ENCODE measurements at regions not wholly inside any gene's neighbourhood (a gene's known extent, or its start where the extent isn't known, plus 50 kb on each side); places are given as distances from the start of the nearest gene placed in this dataset.

GRCh38 chr1:233482388-233482787 is 131.5 kb upstream of the KCNK1 start:
- ChIA-PET CTCF (interaction anchor here (0.7 to 8.0 kb wide), 2 partner anchors 43 to 400 kb away, joined by 3 to 50 read pairs; no protein-coding TSS in a partner anchor), POLR2A (interaction anchor here (0.7 to 1.2 kb wide), 3 partner anchors 38 to 225 kb away, joined by 3 to 5 read pairs (median 3); no protein-coding TSS in a partner anchor)
- intact Hi-C loops (cut with micrococcal nuclease), result no loop called here
- no TSS peak for BruUV-seq (replicated peaks)
- Mint-ChIP-seq H3K36me3 (ENCODE audit: insufficient read depth, unreplicated experiment) (no peaks in the 10 kb centered on the region), H3K9me3 (ENCODE audit: unreplicated experiment) (no peaks in the 10 kb centered on the region), H3K4me3 (ENCODE audit: unreplicated experiment) (no peak overlapping the region), H3K4me1 (ENCODE audit: insufficient read depth, unreplicated experiment) (peaks cover 20% of the 10 kb centered on the region), H3K27me3 (ENCODE audit: insufficient read depth, unreplicated experiment) (no peaks in the 10 kb centered on the region), H3K27ac (ENCODE audit: low read depth, unreplicated experiment) (no peak overlapping the region)
- no peak for TF ChIP-seq CTCF (IDR thresholded peaks at IDR 0.05; ENCODE audit: unreplicated experiment)
- no peak for DNase-seq (ENCODE audit: unreplicated experiment)

GRCh38 chr1:233485385-233485784 is 128.5 kb upstream of the KCNK1 start:
- no peak overlapping the region for H3K27ac Mint-ChIP-seq (ENCODE audit: low read depth, unreplicated experiment)
- peaks cover 2% of the 10 kb centered on the region for H3K27me3 Mint-ChIP-seq (ENCODE audit: insufficient read depth, unreplicated experiment)
- TF ChIP-seq CTCF (IDR thresholded peaks at IDR 0.05; ENCODE audit: unreplicated experiment), result no peak
- no peaks in the 10 kb centered on the region for H3K36me3 Mint-ChIP-seq (ENCODE audit: insufficient read depth, unreplicated experiment)
- no peak overlapping the region for H3K4me3 Mint-ChIP-seq (ENCODE audit: unreplicated experiment)
- BruUV-seq (replicated peaks), result no TSS peak
- peaks cover 9% of the 10 kb centered on the region for H3K9me3 Mint-ChIP-seq (ENCODE audit: unreplicated experiment)
- no peak for DNase-seq (ENCODE audit: unreplicated experiment)
- intact Hi-C loops (cut with micrococcal nuclease), result no loop called here
- H3K4me1 Mint-ChIP-seq (ENCODE audit: insufficient read depth, unreplicated experiment), result peaks cover 6% of the 10 kb centered on the region
- ChIA-PET POLR2A (no interaction called here), CTCF (interaction anchor here (0.8 kb wide), 1 partner anchor 445 kb away, joined by 3 read pairs; no protein-coding TSS in a partner anchor)

GRCh38 chr1:233485809-233486398 is 128.0 kb upstream of the KCNK1 start:
- H3K4me1 Mint-ChIP-seq (ENCODE audit: insufficient read depth, unreplicated experiment), result peaks cover under 1% of the 10 kb centered on the region
- DNase-seq (ENCODE audit: unreplicated experiment), result no peak
- TF ChIP-seq CTCF (IDR thresholded peaks at IDR 0.05; ENCODE audit: unreplicated experiment), result no peak
- POLR2A ChIA-PET, result interaction anchor here (0.6 kb wide), 1 partner anchor 207 kb away, joined by 3 read pairs; no protein-coding TSS in a partner anchor
- no peak overlapping the region for H3K4me3 Mint-ChIP-seq (ENCODE audit: unreplicated experiment)
- no TSS peak for BruUV-seq (replicated peaks)
- peaks cover 7% of the 10 kb centered on the region for H3K27me3 Mint-ChIP-seq (ENCODE audit: insufficient read depth, unreplicated experiment)
- H3K9me3 Mint-ChIP-seq (ENCODE audit: unreplicated experiment), result peaks cover 9% of the 10 kb centered on the region
- CTCF ChIA-PET, result interaction anchor here (0.8 to 1.4 kb wide), 2 partner anchors 9 to 445 kb away, joined by 3 to 5 read pairs; no protein-coding TSS in a partner anchor
- H3K27ac Mint-ChIP-seq (ENCODE audit: low read depth, unreplicated experiment), result no peak overlapping the region
- H3K36me3 Mint-ChIP-seq (ENCODE audit: insufficient read depth, unreplicated experiment), result no peaks in the 10 kb centered on the region
- intact Hi-C loops (cut with micrococcal nuclease), result no loop called here

- ChIA-PET CTCF (interaction anchor here (1.0 to 1.2 kb wide), 2 partner anchors 10 to 134 kb away, joined by 3 to 5 read pairs; no protein-coding TSS in a partner anchor), POLR2A (interaction anchor here (0.8 to 1.3 kb wide), 2 partner anchors 9 to 11 kb away, joined by 3 to 4 read pairs; no protein-coding TSS in a partner anchor)
- H3K36me3 Mint-ChIP-seq (ENCODE audit: insufficient read depth, unreplicated experiment), result no peaks in the 10 kb centered on the region
- no peak for DNase-seq (ENCODE audit: unreplicated experiment)
- H3K9me3 Mint-ChIP-seq (ENCODE audit: unreplicated experiment), result peaks cover 9% of the 10 kb centered on the region
- H3K27ac Mint-ChIP-seq (ENCODE audit: low read depth, unreplicated experiment), result no peak overlapping the region
- no peak overlapping the region for H3K4me3 Mint-ChIP-seq (ENCODE audit: unreplicated experiment)
- intact Hi-C loops (cut with micrococcal nuclease), result no loop called here
- H3K27me3 Mint-ChIP-seq (ENCODE audit: insufficient read depth, unreplicated experiment), result peaks cover 10% of the 10 kb centered on the region
- H3K4me1 Mint-ChIP-seq (ENCODE audit: insufficient read depth, unreplicated experiment), result peaks cover 4% of the 10 kb centered on the region
- TF ChIP-seq CTCF (IDR thresholded peaks at IDR 0.05; ENCODE audit: unreplicated experiment), result no peak
- BruUV-seq (replicated peaks), result no TSS peak
Measured at GRCh38 chr1:233487408-233487807, 126.5 kb upstream of the KCNK1 start.

Data from MCF 10A (cell line).